HG03064 (cell line): ENCODE measurements at regions not wholly inside any gene's neighbourhood (a gene's known extent, or its start where the extent isn't known, plus 50 kb on each side); places are given as distances from the start of the nearest gene placed in this dataset.

Experiments
- ATAC-seq: cut with Tn5 transposase; IDR thresholded peaks from one replicate; pipeline ENCODE4 v1.9.1; 2021; ENCODE audit warnings: low read depth; ENCODE audit not compliant: unreplicated experiment

DNA sequence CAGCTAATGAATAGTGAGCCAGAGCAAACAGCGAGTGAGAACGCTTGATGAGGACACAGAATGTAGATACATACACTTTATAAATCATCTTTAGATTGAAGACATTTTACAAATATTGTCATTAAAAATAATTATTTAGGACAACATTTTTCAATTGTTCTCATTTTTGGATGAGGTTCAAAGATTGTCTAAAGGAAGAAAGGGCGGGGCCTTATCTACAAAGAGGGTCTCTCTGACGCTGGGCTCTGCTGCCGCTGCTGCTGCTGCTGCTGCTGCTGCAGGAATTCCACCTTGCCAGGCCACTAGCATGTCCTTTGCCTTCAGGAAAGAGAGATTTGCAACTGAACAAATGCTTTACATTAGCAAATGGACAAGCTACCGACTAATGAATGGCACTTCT lies 220.7 kb upstream of the TMEM161B start:
- ATAC-seq = no peak

GRCh38 chr5:88488561-88488960 lies 219.9 kb upstream of the TMEM161B start:
- no peak for ATAC-seq

- no peak for ATAC-seq
These were observed 219.5 kb upstream of the TMEM161B start for GRCh38 chr5:88488130-88488529.

DNA sequence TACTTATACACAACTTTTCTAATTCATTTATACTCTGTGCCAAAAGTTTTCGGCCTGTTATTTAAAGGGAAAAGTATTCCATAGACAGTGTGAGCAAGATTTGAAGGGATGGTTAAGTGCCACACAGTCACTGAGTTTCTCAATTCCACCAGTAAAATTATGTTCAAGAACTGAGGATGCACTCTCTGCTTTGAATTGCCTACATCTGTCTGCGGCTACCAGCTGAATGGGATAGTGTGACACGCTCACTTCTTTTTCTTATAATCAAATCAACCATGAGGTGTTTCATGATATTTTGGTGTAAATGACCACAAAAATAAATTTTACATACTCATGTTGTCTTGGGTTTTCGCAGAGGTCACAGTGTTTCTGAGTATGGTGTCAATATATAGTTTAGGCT lies 218.4 kb upstream of the TMEM161B start:
- ATAC-seq = no peak

GRCh38 chr5:88486431-88486830 lies 217.8 kb upstream of the TMEM161B start:
- no peak for ATAC-seq

DNA sequence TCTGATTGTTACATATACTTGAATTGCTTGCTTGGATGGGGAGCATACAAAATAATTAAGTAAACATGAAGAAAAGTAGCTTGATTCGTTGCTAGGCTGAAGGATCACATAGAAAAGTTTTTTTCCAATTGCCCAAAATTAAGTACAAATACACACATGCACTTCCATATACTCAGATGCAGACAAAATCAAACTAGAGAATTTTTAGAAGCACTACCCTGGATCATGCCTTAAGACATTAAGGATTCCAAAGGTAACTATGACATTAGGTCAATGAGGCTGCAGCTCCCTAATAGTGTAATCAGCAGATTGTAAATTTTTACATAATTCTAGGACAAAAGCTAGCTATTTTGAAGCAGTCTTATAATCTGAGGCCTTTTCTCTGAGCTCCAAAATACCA lies 216.9 kb upstream of the TMEM161B start:
- ATAC-seq = no peak

GRCh38 chr5:88483964-88484672 lies 215.5 kb upstream of the TMEM161B start:
- no peak for ATAC-seq

DNA sequence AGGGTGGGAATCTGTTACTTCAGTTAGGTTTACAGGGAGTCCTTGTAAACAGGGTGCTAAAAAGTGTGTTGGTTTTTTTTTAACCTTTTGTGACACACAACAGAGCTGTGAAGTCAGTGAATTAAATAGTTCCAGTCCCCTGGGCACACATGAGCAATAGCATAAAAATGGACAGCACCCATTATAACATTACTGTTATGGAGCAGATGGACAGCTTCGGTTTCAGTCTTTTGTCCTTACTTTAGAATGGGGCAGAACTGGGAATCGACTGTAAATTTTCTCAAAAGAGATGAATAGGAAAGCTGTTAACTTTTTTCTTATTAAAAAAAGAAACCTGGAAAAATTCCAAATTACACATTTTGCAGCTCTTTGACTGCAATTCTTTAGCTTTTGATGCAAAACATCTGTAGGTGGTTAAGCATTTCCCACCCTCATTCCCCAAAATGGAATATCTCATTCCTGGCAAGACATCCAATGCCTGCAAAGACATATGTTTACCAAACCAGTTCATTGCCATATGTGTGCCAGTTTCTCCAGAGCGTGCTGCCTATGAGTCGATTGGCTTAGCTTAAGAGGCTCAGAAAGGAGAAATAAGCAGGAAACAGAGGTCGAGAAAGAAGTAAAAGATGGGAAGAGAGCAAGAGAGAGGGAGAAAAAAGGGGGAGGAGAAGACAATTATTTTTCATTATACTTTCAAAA lies 212.3 kb upstream of the TMEM161B start:
- no peak for ATAC-seq

GRCh38 chr5:88480245-88480644 lies 211.6 kb upstream of the TMEM161B start:
- no peak for ATAC-seq

GRCh38 chr5:88474574-88474973 lies 205.9 kb upstream of the TMEM161B start:
- no peak for ATAC-seq

- no peak for ATAC-seq
These were observed 202.1 kb upstream of the TMEM161B start for GRCh38 chr5:88470745-88471144.

DNA sequence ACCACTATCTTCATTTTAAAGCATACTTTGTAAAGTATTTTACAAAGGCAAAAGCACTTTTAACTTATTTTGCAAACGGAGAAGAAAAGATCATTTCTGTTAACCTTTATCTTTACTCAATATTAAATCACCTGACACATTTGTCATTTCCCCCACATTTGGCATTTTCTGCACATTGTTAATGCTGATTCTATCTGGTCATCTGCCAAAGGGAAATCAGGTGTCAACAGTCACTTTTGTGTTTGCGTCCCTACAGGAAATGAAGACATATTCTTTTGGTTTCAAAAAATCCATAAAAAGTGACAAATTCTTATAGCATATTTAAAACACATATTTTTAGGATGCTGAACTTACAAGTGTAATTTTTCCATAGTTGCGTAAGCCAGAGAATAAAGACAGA lies 191.3 kb upstream of the TMEM161B start:
- ATAC-seq = no peak

DNA sequence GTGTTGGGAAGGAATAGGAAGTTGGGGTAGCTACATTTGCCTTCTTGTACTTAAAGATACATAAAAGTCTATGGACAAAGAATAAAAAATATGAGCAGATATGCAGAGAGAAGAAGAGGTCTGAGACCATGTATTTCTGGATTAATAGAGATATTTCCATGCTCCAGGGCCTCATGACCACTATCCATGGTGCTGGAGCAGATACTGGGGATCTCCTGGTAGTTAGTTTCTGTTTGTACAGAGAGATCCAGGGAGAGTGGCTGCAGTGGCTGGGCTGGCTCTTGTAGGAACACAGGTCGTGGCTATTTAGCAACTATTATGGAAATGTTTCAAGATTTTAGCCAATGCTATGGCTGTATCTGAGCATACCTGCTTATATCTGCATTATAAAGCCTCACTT lies 184.2 kb upstream of the TMEM161B start:
- no peak for ATAC-seq

DNA sequence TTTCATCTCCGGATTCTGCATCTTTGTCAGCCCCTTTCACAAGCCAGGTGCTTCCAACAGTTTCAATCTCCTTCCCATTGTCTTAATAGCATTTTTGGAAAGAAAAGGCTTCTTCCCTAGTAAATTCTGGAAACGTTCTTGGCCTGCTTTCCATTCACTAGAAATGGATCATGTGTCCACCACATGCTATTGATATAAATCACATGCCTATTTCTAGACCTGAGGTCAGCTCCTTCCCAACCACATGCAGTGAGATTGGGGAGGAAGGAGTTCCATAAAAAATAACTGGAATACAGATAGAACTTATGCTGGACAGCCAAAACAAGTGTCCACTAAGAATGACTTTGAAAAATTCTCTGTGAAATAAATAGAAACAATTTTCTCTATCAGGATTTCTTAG lies 181.6 kb upstream of the TMEM161B start:
- ATAC-seq = no peak

DNA sequence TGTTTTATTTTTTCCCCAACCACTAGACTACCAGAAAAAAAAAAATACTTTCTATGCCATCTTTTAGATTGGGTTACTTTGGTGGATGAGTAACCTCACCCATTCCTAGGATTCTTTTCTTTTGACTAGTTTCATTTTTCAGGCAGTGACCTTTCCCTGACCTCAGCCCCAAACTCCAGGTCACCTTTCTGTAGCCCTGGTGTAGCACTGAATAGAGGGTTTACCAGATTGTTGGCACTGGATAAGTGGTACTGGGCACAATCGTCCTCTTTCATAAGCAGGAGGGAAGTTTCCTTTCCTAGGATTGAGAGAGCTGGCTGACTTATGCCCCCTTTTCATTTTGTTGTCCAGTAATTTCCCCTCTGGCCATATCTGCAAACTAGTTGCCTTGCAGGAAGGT lies 169.4 kb upstream of the TMEM161B start:
- no peak for ATAC-seq

DNA sequence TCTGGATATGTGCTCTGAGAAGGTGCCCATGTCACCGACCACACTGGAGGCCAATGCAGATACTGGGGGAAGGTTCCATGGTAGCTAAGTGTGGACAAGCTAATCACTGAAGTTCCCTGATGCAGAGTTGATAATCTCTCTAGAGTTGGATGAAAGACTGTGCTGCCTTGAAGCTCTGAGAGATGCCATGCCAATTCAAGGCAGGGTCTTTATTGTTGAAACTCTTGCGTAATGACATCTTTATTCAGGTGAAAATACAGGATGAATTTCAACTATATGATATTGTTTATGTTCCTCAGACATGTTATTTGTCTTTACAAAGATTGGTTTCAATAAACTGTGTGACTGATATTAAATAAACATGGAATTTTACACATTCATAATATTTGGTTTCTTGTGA lies 167.6 kb upstream of the TMEM161B start:
- ATAC-seq = no peak

- ATAC-seq = no peak
These were observed 160.0 kb upstream of the TMEM161B start for GRCh38 chr5:88428633-88429032.

- ATAC-seq = no peak
These were observed 157.8 kb upstream of the TMEM161B start for GRCh38 chr5:88426441-88426840.

DNA sequence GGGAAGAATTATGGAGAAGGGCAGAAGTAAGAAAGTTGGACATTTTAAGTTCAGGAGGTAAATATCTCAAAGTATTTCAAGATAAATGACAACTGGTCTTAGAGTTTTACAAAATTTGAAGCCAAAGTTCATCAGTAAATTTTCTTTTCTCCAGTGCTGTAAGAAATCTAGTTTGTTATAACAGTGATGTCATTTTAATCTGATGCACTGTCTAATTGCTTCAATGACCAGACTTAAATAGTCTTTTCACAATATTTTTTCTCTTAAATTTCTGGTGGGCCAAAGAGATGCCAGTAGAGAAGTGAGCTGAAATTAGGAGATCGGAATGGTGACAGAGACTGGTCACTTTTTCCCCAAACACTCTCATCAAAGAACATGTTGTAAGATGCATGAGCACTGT lies 156.5 kb upstream of the TMEM161B start:
- ATAC-seq = no peak

DNA sequence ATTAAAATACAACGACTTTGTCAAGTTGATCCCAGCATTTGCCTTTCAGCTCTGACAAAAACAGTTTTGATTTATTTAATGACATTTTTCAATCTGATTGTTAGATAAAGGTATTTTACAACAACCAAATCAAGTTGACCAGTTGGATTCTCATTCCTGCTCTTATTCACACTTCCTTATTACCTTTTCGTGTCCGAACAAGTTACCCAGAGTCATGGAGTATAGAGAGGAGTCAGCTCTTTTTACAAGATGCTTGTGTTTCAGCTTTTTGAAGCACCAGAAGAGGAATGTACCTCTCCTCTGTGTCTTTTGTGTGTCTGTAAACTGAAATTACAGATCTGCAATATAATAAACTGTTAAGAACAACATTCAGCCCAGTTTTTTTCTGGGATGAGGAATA lies 151.3 kb upstream of the TMEM161B start:
- no peak for ATAC-seq

DNA sequence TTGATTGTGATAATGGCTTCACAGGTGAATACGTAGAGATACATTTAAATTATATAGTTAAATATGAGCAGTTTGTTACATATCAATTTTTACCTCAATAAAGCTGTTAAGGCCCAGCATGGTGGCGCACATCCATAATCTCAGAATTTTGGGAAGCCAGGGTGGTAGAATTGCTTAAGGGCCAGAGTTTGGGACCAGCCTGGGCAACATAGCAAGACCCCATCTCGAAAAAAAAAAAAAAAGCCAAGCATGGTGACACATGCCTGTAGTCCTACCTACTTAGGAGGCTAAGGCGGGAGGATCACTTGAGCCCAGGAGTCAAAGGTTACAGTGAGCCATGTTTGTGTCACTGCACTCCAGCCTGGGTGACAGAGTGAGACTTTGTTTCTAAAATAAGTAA lies 138.7 kb upstream of the TMEM161B start:
- ATAC-seq = no peak

GRCh38 chr5:88405783-88406182 lies 137.1 kb upstream of the TMEM161B start:
- no peak for ATAC-seq
